A549 (cell line): ENCODE measurements at regions not wholly inside any gene's neighbourhood (a gene's known extent, or its start where the extent isn't known, plus 50 kb on each side); places are given as distances from the start of the nearest gene placed in this dataset.

ENCODE experiments used
- ATAC-seq, 2 experiments: fragments of 200-7000 bp in 1 of 2; fragments of >200 bp in 1 of 2; cut with Nextera tagmentation in 1 of 2; cut with Tn5 transposase in 1 of 2; 3 replicates each; pipeline versions ENCODE4 v1.8.0 to v1.9.1; 2018 to 2020; ENCODE audit warnings: mild to moderate bottlenecking in 1 of 2, moderate library complexity in 1 of 2
- CTCF ChIA-PET: fragments of 300-600 bp; sonication (Branson Sonifier 250); formaldehyde crosslinking; extraction: SDS; loops from one replicate; lab custom pipeline; 2021; ENCODE audit warnings: antibody characterized with exemption, inconsistent platforms; lab: Yijun Ruan, JAX
- POLR2A ChIA-PET: fragments of 350-600 bp; formaldehyde crosslinking; extraction: SDS; loops from one replicate; lab custom pipeline; 2021; ENCODE audit warnings: antibody characterized with exemption, inconsistent platforms; lab: Yijun Ruan, JAX
- DNase-seq, 2 experiments: peaks; one replicate each; pipeline versions ENCODE4 v3.0.0 to v3.0.0-alpha.2; 2011 to 2016; ENCODE audit warnings: low read depth in 1 of 2, low spot score in 1 of 2
- FAIRE-seq: peaks from 2 replicates; lab custom pipeline; 2011; peaks lifted over from hg19 to GRCh38; lab: Jason Lieb, UNC
- H3K27ac ChIP-seq, 2 experiments: fragments of >200 bp; sonication (Bioruptor Twin); formaldehyde crosslinking; 3 replicates each; pipeline ENCODE4 v1.5.1; 2016 to 2017
- H3K4me1 ChIP-seq: fragments of >200 bp; sonication (Bioruptor Twin); formaldehyde crosslinking; 3 replicates; pipeline ENCODE4 v1.6.1; 2016
- H3K4me2 ChIP-seq: fragments of >200 bp; sonication (Bioruptor Twin); formaldehyde crosslinking; 3 replicates; pipeline ENCODE4 v1.6.1; 2016
- H3K4me3 ChIP-seq: fragments of >200 bp; sonication (Bioruptor Twin); formaldehyde crosslinking; 3 replicates; pipeline ENCODE4 v1.5.1; 2016
- H3K9me3 ChIP-seq: fragments of >200 bp; sonication (Bioruptor Twin); formaldehyde crosslinking; 3 replicates; pipeline ENCODE4 v1.6.1; 2016
- BCL3 ChIP-seq: fragments of >200 bp; sonication (Bioruptor Twin); formaldehyde crosslinking; IDR thresholded peaks from 3 replicates; pipeline ENCODE4 v1.6.1; 2016
- CBX2 ChIP-seq: fragments of 200-600 bp; sonication (generic); IDR thresholded peaks from 2 replicates; pipeline ENCODE4 v1.6.1; 2016; ENCODE audit warnings: low read depth, mild to moderate bottlenecking, borderline replicate concordance
- CBX8 ChIP-seq: fragments of 200-600 bp; sonication (generic); IDR thresholded peaks from 2 replicates; pipeline ENCODE4 v1.6.1; 2016
- CEBPB ChIP-seq, 2 experiments: fragments of >200 bp in 1 of 2; sonication (Bioruptor Twin) in 1 of 2; formaldehyde crosslinking in 1 of 2; IDR thresholded peaks; 2 replicates each; pipeline ENCODE4 v1.6.1; 2012 to 2016
- EHF ChIP-seq: fragments of 250-450 bp; sonication (Bioruptor Pico); IDR thresholded peaks from 2 replicates; pipeline ENCODE4 v1.5.0; 2020; ENCODE audit warnings: mild to moderate bottlenecking
- EHMT2 ChIP-seq: fragments of 200-600 bp; sonication (generic); IDR thresholded peaks from 2 replicates; pipeline ENCODE4 v1.6.1; 2016; ENCODE audit warnings: antibody characterized with exemption, low read depth, mild to moderate bottlenecking, moderate library complexity
- ELK1 ChIP-seq: fragments of 150-350 bp; IDR thresholded peaks from 2 replicates; pipeline ENCODE4 v1.6.1; 2014; ENCODE audit warnings: low read depth, mild to moderate bottlenecking, low read length
- GATA3 ChIP-seq: IDR thresholded peaks from 2 replicates; pipeline ENCODE4 v1.6.1; 2012; ENCODE audit warnings: borderline replicate concordance
- HEYL ChIP-seq: fragments of 250-450 bp; sonication (Bioruptor Pico); IDR thresholded peaks from 2 replicates; pipeline ENCODE4 v1.8.0; 2021; ENCODE audit warnings: mild to moderate bottlenecking, moderate library complexity
- HOXA7 ChIP-seq: fragments of 250-450 bp; sonication (Bioruptor Pico); IDR thresholded peaks from 2 replicates; pipeline ENCODE4 v1.5.0; 2020; ENCODE audit warnings: mild to moderate bottlenecking, moderate library complexity
- HOXB5 ChIP-seq: fragments of 250-450 bp; sonication (Bioruptor Pico); IDR thresholded peaks from 2 replicates; pipeline ENCODE4 v1.5.0; 2020; ENCODE audit warnings: mild to moderate bottlenecking, moderate library complexity
- JUN ChIP-seq, 2 experiments: fragments of >200 bp; sonication (Bioruptor Twin); formaldehyde crosslinking; IDR thresholded peaks; 2 replicates in 1 of 2; 3 replicates in 1 of 2; pipeline ENCODE4 v1.6.1; 2016 to 2017
- MAFK ChIP-seq: fragments of 450-650 bp; IDR thresholded peaks from 2 replicates; pipeline ENCODE4 v1.6.1; 2014; ENCODE audit not compliant: partially characterized antibody
- MAX ChIP-seq: IDR thresholded peaks from 2 replicates; pipeline ENCODE4 v1.6.1; 2012
- MAZ ChIP-seq: fragments of 150-350 bp; IDR thresholded peaks from 2 replicates; pipeline ENCODE4 v1.6.1; 2014; ENCODE audit warnings: antibody characterized with exemption, low read depth, low read length, borderline replicate concordance
- PHF8 ChIP-seq: fragments of 200-600 bp; sonication (generic); IDR thresholded peaks from 2 replicates; pipeline ENCODE4 v1.6.1; 2016; ENCODE audit warnings: low read depth, mild to moderate bottlenecking, antibody characterized with exemption, moderate library complexity, borderline replicate concordance
- RFX5 ChIP-seq: fragments of 450-650 bp; IDR thresholded peaks from 2 replicates; pipeline ENCODE4 v1.7.1; 2014; ENCODE audit warnings: antibody characterized with exemption, mild to moderate bottlenecking, moderate library complexity
- RNF2 ChIP-seq: fragments of 200-600 bp; sonication (generic); IDR thresholded peaks from 2 replicates; pipeline ENCODE4 v1.6.1; 2016; ENCODE audit warnings: low read depth, mild to moderate bottlenecking, antibody characterized with exemption, moderate library complexity, borderline replicate concordance
- SMC3 ChIP-seq: fragments of >200 bp; sonication (Bioruptor Twin); formaldehyde crosslinking; IDR thresholded peaks from 3 replicates; pipeline ENCODE4 v1.6.1; 2018; ENCODE audit warnings: inconsistent platforms
- SREBF2 ChIP-seq: fragments of 450-650 bp; IDR thresholded peaks from 2 replicates; pipeline ENCODE4 v1.6.1; 2014; ENCODE audit warnings: mild to moderate bottlenecking, moderate library complexity
- TP53 ChIP-seq: fragments of 250-450 bp; sonication (Bioruptor Pico); IDR thresholded peaks from 2 replicates; pipeline ENCODE4 v1.5.0; 2021; ENCODE audit warnings: mild to moderate bottlenecking, moderate library complexity
- ZNF302 ChIP-seq: fragments of 250-450 bp; sonication (Bioruptor Pico); IDR thresholded peaks from 2 replicates; pipeline ENCODE4 v1.9.0; 2021; ENCODE audit warnings: inconsistent platforms, mild to moderate bottlenecking, moderate library complexity
- ZSCAN20 ChIP-seq: fragments of 250-450 bp; sonication (Bioruptor Pico); IDR thresholded peaks from 2 replicates; pipeline ENCODE4 v1.8.0; 2022; ENCODE audit warnings: mild to moderate bottlenecking, moderate library complexity
- WGBS: methylation state at CpG from one replicate; pipeline ENCODE4 v1.1.6; 2017; ENCODE audit errors: missing lambda C conversion rate; 5-methylcytosine and 5-hydroxymethylcytosine counted together
- TF ChIP-seq, protein P1 (sequence below): fragments of 200-600 bp; sonication (generic); IDR thresholded peaks from 2 replicates; pipeline ENCODE4 v1.6.1; 2016; ENCODE audit warnings: antibody characterized with exemption, mild to moderate bottlenecking, moderate library complexity

DNA sequence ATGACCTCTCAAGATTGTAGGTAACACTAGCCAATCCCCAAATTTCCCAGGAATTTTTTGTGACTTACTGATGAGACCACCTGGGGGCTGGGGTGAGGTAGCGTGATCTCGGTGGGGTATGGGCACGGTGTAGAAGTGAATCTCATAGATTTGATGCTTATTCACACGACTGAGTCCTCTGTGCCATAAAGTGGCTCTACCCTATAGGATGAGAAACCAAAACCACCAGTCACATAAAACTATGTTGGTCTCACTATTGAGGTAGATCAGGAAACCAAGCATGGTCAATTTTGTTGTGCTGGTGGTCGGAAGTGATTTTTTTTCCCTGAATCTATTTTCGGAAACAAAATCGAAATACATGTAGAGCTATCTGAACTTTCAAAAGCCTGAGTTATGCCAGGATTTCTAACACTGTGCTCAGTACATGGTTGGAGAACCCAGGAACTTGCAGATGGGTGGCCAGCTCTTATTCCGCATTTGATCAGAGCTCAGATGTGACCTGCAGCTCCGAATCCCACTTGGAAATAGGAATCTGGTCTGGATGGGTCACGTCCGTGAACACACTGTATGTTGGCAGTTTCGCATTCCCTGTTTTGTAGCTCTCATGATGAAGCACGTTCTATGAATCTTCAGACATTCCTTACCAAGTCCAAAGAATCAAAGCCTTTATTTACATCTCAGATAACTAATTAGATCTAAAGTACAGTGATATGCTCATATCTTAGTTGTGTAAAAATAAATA lies 261.5 kb downstream of the KLF6 start:
- Histone ChIP-seq H3K9me3 (no peaks in the 10 kb centered on the region), H3K4me2 (no peak overlapping the region), H3K4me3 (no peak overlapping the region)
- ATAC-seq (no peak), DNase-seq (no peak)
- POLR2A ChIA-PET, result no interaction called here
- 80% methylated on average over 13 of the region's 13 CpGs for WGBS
- CTCF ChIA-PET, result interaction anchor here (1.0 to 1.2 kb wide), 2 partner anchors 10 to 1244 kb away, joined by 3 read pairs; no protein-coding TSS in a partner anchor
- TF ChIP-seq TP53 (CRISPR knock-in tag) (no peak), CEBPB (IDR thresholded peaks at IDR 0.05) (no peak), EHF (CRISPR knock-in tag) (no peak), BCL3 (no peak), MAX (no peak), HOXB5 (no peak), GATA3 (no peak), SREBF2 (no peak), ZSCAN20 (CRISPR knock-in tag) (no peak), HOXA7 (no peak), MAZ (no peak), CBX8 (no peak)
- TF ChIP-seq, all 56 proteins: peak for 0
- Histone ChIP-seq H3K4me1 (peaks cover 21% of the 10 kb centered on the region), H3K27ac (no peak overlapping the region)
- FAIRE-seq, result no peak

- TF ChIP-seq CBX8 (no peak), CBX2 (no peak), TP53 (CRISPR knock-in tag) (no peak), RFX5 (no peak), SMC3 (no peak), ELK1 (no peak), RNF2 (no peak), JUN (IDR thresholded peaks at IDR 0.05) (no peak), ZNF302 (no peak), EHMT2 (no peak), HOXB5 (no peak), MAZ (no peak), HEYL (CRISPR knock-in tag) (no peak), HOXA7 (no peak), SREBF2 (no peak), PHF8 (no peak), MAFK (no peak)
- TF ChIP-seq, protein P1, sequence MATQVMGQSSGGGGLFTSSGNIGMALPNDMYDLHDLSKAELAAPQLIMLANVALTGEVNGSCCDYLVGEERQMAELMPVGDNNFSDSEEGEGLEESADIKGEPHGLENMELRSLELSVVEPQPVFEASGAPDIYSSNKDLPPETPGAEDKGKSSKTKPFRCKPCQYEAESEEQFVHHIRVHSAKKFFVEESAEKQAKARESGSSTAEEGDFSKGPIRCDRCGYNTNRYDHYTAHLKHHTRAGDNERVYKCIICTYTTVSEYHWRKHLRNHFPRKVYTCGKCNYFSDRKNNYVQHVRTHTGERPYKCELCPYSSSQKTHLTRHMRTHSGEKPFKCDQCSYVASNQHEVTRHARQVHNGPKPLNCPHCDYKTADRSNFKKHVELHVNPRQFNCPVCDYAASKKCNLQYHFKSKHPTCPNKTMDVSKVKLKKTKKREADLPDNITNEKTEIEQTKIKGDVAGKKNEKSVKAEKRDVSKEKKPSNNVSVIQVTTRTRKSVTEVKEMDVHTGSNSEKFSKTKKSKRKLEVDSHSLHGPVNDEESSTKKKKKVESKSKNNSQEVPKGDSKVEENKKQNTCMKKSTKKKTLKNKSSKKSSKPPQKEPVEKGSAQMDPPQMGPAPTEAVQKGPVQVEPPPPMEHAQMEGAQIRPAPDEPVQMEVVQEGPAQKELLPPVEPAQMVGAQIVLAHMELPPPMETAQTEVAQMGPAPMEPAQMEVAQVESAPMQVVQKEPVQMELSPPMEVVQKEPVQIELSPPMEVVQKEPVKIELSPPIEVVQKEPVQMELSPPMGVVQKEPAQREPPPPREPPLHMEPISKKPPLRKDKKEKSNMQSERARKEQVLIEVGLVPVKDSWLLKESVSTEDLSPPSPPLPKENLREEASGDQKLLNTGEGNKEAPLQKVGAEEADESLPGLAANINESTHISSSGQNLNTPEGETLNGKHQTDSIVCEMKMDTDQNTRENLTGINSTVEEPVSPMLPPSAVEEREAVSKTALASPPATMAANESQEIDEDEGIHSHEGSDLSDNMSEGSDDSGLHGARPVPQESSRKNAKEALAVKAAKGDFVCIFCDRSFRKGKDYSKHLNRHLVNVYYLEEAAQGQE, result no peak
- no peak overlapping the region for H3K4me3 ChIP-seq
- no peak for DNase-seq
- FAIRE-seq, result no peak
- H3K9me3 ChIP-seq, result no peaks in the 10 kb centered on the region
- 92% methylated on average over 15 of the region's 15 CpGs for WGBS
- ChIA-PET CTCF (interaction anchor here (1.6 kb wide), 1 partner anchor 13 kb away, joined by 4 read pairs; no protein-coding TSS in a partner anchor), POLR2A (no interaction called here)
- no peak overlapping the region for H3K27ac ChIP-seq
- H3K4me1 ChIP-seq, result no peaks in the 10 kb centered on the region
- H3K4me2 ChIP-seq, result no peak overlapping the region
- ATAC-seq, result no peak
Observed at GRCh38 chr10:3516923-3517255, 268.1 kb downstream of the KLF6 start.
